ENCODE measurements at regions not wholly inside any gene's neighbourhood (a gene's known extent, or its start where the extent isn't known, plus 50 kb on each side); places are given as distances from the start of the nearest gene placed in this dataset.

- no peak overlapping the region for H2AFZ ChIP-seq (ENCODE audit: low read length)
- H3K9me2 ChIP-seq (ENCODE audit: low read depth, low read length) = no peaks in the 10 kb centered on the region
- no peak overlapping the region for H3K4me2 ChIP-seq (ENCODE audit: low read length)
- no peak overlapping the region for H3K4me3 ChIP-seq (ENCODE audit: low read depth, low read length, poor library complexity, severe bottlenecking)
- H3K9me3 ChIP-seq (ENCODE audit: low read length) = no peaks in the 10 kb centered on the region
- H3K9ac ChIP-seq (ENCODE audit: low read length) = no peak overlapping the region
- no peaks in the 10 kb centered on the region for H3F3A ChIP-seq (ENCODE audit: insufficient read depth, low read length)
- H4K20me1 ChIP-seq (ENCODE audit: insufficient read depth, low read length) = no peaks in the 10 kb centered on the region
- no peak overlapping the region for H3K27ac ChIP-seq (ENCODE audit: low read depth, low read length, poor library complexity, severe bottlenecking)
- no peaks in the 10 kb centered on the region for H3K27me3 ChIP-seq (ENCODE audit: insufficient read depth, low read length)
- TF ChIP-seq CTCF (IDR thresholded peaks at IDR 0.05; ENCODE audit: low read length) (no peak), EZH2 (IDR thresholded peaks at IDR 0.05; ENCODE audit: borderline replicate concordance, low read length) (no peak)
- H3K4me1 ChIP-seq (ENCODE audit: insufficient read depth, low read length, severe bottlenecking) = peaks cover 9% of the 10 kb centered on the region
- H3K36me3 ChIP-seq (ENCODE audit: insufficient read depth, low read length) = no peaks in the 10 kb centered on the region
- H3K79me2 ChIP-seq (ENCODE audit: insufficient read depth, low read length) = no peaks in the 10 kb centered on the region
These were observed 50.0 kb upstream of the RASGRP1 start for GRCh38 chr15:38614621-38615020.

GRCh38 chr15:38617831-38618230, 53.2 kb upstream of the RASGRP1 start:
- H3K9ac ChIP-seq (ENCODE audit: low read length) = no peak overlapping the region
- no peaks in the 10 kb centered on the region for H3F3A ChIP-seq (ENCODE audit: insufficient read depth, low read length)
- no peak overlapping the region for H2AFZ ChIP-seq (ENCODE audit: low read length)
- no peak overlapping the region for H3K4me2 ChIP-seq (ENCODE audit: low read length)
- no peaks in the 10 kb centered on the region for H3K9me2 ChIP-seq (ENCODE audit: low read depth, low read length)
- H3K36me3 ChIP-seq (ENCODE audit: insufficient read depth, low read length) = no peaks in the 10 kb centered on the region
- no peaks in the 10 kb centered on the region for H3K9me3 ChIP-seq (ENCODE audit: low read length)
- H3K27ac ChIP-seq (ENCODE audit: low read depth, low read length, poor library complexity, severe bottlenecking) = no peak overlapping the region
- H3K4me1 ChIP-seq (ENCODE audit: insufficient read depth, low read length, severe bottlenecking) = peaks cover 17% of the 10 kb centered on the region
- H3K4me3 ChIP-seq (ENCODE audit: low read depth, low read length, poor library complexity, severe bottlenecking) = no peak overlapping the region
- no peaks in the 10 kb centered on the region for H3K79me2 ChIP-seq (ENCODE audit: insufficient read depth, low read length)
- H4K20me1 ChIP-seq (ENCODE audit: insufficient read depth, low read length) = no peaks in the 10 kb centered on the region
- TF ChIP-seq EZH2 (IDR thresholded peaks at IDR 0.05; ENCODE audit: borderline replicate concordance, low read length) (no peak), CTCF (IDR thresholded peaks at IDR 0.05; ENCODE audit: low read length) (no peak)
- H3K27me3 ChIP-seq (ENCODE audit: insufficient read depth, low read length) = no peaks in the 10 kb centered on the region

GRCh38 chr15:38618242-38618955, 53.8 kb upstream of the RASGRP1 start:
- Histone ChIP-seq H3K4me1 (ENCODE audit: insufficient read depth, low read length, severe bottlenecking) (peaks cover 17% of the 10 kb centered on the region), H3K79me2 (ENCODE audit: insufficient read depth, low read length) (no peaks in the 10 kb centered on the region), H3K27ac (ENCODE audit: low read depth, low read length, poor library complexity, severe bottlenecking) (no peak overlapping the region), H3K4me2 (ENCODE audit: low read length) (no peak overlapping the region), H3K36me3 (ENCODE audit: insufficient read depth, low read length) (no peaks in the 10 kb centered on the region), H3K9me2 (ENCODE audit: low read depth, low read length) (no peaks in the 10 kb centered on the region), H3K27me3 (ENCODE audit: insufficient read depth, low read length) (no peaks in the 10 kb centered on the region), H4K20me1 (ENCODE audit: insufficient read depth, low read length) (no peaks in the 10 kb centered on the region), H3K4me3 (ENCODE audit: low read depth, low read length, poor library complexity, severe bottlenecking) (no peak overlapping the region), H3K9me3 (ENCODE audit: low read length) (no peaks in the 10 kb centered on the region), H2AFZ (ENCODE audit: low read length) (no peak overlapping the region), H3F3A (ENCODE audit: insufficient read depth, low read length) (no peaks in the 10 kb centered on the region), H3K9ac (ENCODE audit: low read length) (no peak overlapping the region)
- TF ChIP-seq EZH2 (IDR thresholded peaks at IDR 0.05; ENCODE audit: borderline replicate concordance, low read length) = no peak
- TF ChIP-seq CTCF (IDR thresholded peaks at IDR 0.05; ENCODE audit: low read length) = no peak
